PC-9 (cell line): ENCODE measurements at regions not wholly inside any gene's neighbourhood (a gene's known extent, or its start where the extent isn't known, plus 50 kb on each side); places are given as distances from the start of the nearest gene placed in this dataset.

ENCODE experiments used
- BruUV-seq: library from RNA; stranded (reverse); fragments of 400-500 nt; replicated peaks from 2 replicates; lab custom pipeline; 2021; lab: Mats Ljungman, UMichigan
- CTCF ChIA-PET: fragments of 300-600 bp; sonication (Branson Sonifier 250); formaldehyde crosslinking; loops from one replicate; lab custom pipeline; 2022; ENCODE audit warnings: antibody characterized with exemption; lab: Charles Lee
- POLR2A ChIA-PET: fragments of 300-600 bp; sonication (Branson Sonifier 250); formaldehyde crosslinking; loops from one replicate; lab custom pipeline; 2022; ENCODE audit warnings: antibody characterized with exemption; ENCODE audit not compliant: unreplicated experiment; lab: Charles Lee
- DNase-seq, 2 experiments: peaks; one replicate each; pipeline versions ENCODE4 v3.0.0 to v3.0.0-alpha.2; 2015 to 2022; ENCODE audit warnings: mixed read lengths in 1 of 2
- H2AFZ ChIP-seq: fragments of 200-600 bp; sonication (generic); 2 replicates; pipeline ENCODE4 v1.8.1; 2017; ENCODE audit warnings: antibody characterized with exemption
- H3F3A ChIP-seq: fragments of 200-600 bp; sonication (generic); 2 replicates; pipeline ENCODE4 v1.8.1; 2017; ENCODE audit warnings: antibody characterized with exemption, mild to moderate bottlenecking, low read depth; ENCODE audit not compliant: insufficient read depth
- H3K27ac ChIP-seq: fragments of 200-600 bp; sonication (generic); 2 replicates; pipeline ENCODE4 v1.6.1; 2016; ENCODE audit warnings: mixed run types
- H3K27me3 ChIP-seq: fragments of 200-600 bp; sonication (generic); 2 replicates; pipeline ENCODE4 v1.6.1; 2016; ENCODE audit warnings: low read depth, mixed run types; ENCODE audit not compliant: insufficient read depth
- H3K36me3 ChIP-seq: fragments of 200-600 bp; sonication (generic); 2 replicates; pipeline ENCODE4 v1.6.1; 2016; ENCODE audit warnings: low read depth, mixed run types
- H3K4me1 ChIP-seq: fragments of 200-600 bp; sonication (generic); replicated peaks from 2 replicates; pipeline ENCODE4 v1.6.1; 2016; ENCODE audit warnings: mixed run types; ENCODE audit not compliant: insufficient read depth
- H3K4me2 ChIP-seq: fragments of 200-600 bp; sonication (generic); 2 replicates; pipeline ENCODE4 v1.6.1; 2017; ENCODE audit warnings: mixed run types
- H3K4me3 ChIP-seq: fragments of 200-600 bp; sonication (generic); 2 replicates; pipeline ENCODE4 v1.6.1; 2016; ENCODE audit warnings: mixed run types
- H3K79me2 ChIP-seq: fragments of 200-600 bp; sonication (generic); 2 replicates; pipeline ENCODE4 v1.6.1; 2017; ENCODE audit warnings: low read depth, mixed run types
- H3K9me2 ChIP-seq: fragments of 200-600 bp; sonication (generic); 2 replicates; pipeline ENCODE4 v1.8.1; 2017; ENCODE audit warnings: mild to moderate bottlenecking; ENCODE audit not compliant: insufficient read depth
- H3K9me3 ChIP-seq: fragments of 200-600 bp; sonication (generic); 2 replicates; pipeline ENCODE4 v1.8.1; 2016; ENCODE audit warnings: low read depth; ENCODE audit not compliant: insufficient read depth
- H4K20me1 ChIP-seq: fragments of 200-600 bp; sonication (generic); 2 replicates; pipeline ENCODE4 v1.8.1; 2017; ENCODE audit not compliant: insufficient read depth
- CTCF ChIP-seq: fragments of 200-600 bp; sonication (generic); conservative IDR thresholded peaks from 2 replicates; pipeline ENCODE4 v1.6.1; 2017; ENCODE audit warnings: mixed run types, antibody characterized with exemption, mild to moderate bottlenecking, moderate library complexity
- EZH2 ChIP-seq: fragments of 200-600 bp; sonication (generic); IDR thresholded peaks from 2 replicates; pipeline ENCODE4 v1.8.0; 2017; ENCODE audit warnings: antibody characterized with exemption, low read depth
- intact Hi-C: fragments of 100-400 bp; cut with micrococcal nuclease; formaldehyde crosslinking; loops from one replicate; pipeline ENCODE4 v1.10.0; 2022; ENCODE audit not compliant: unreplicated experiment

GRCh38 chr2:185954389-185954788 is 215.8 kb downstream of the FSIP2 start:
- Histone ChIP-seq H3K27ac (no peak overlapping the region), H3K4me3 (no peak overlapping the region), H3K79me2 (no peaks in the 10 kb centered on the region), H3K27me3 (no peaks in the 10 kb centered on the region), H3F3A (no peaks in the 10 kb centered on the region), H3K9me3 (no peaks in the 10 kb centered on the region), H3K4me2 (no peak overlapping the region), H3K4me1 (no peaks in the 10 kb centered on the region), H3K36me3 (no peaks in the 10 kb centered on the region), H3K9me2 (no peaks in the 10 kb centered on the region), H4K20me1 (no peaks in the 10 kb centered on the region), H2AFZ (no peak overlapping the region)
- intact Hi-C loops = no loop called here
- no peak for TF ChIP-seq CTCF
- no peak for TF ChIP-seq EZH2
- POLR2A ChIA-PET = no interaction called here
- BruUV-seq = no TSS peak
- DNase-seq = no peak
- CTCF ChIA-PET = no interaction called here

DNA sequence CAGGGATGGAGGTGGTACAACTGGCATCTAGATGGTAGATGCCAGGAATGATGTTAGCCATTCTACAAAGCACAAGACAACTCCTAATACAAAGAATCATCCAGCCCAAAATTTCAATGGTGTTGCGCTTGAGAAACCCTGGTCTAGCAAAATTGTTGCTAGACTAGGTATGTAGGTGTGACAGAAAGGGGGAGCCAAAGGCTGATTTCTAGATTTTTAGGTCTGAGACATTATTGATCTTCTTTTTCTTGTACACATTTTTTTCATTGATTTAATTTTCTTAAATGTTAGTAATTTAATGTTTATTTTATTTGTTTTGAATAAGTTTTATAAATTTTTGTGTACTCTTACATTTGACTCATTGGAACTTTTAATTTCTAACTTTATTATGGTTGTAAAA is 216.4 kb downstream of the FSIP2 start:
- H3K4me1 ChIP-seq = no peaks in the 10 kb centered on the region
- no peaks in the 10 kb centered on the region for H3K79me2 ChIP-seq
- DNase-seq = no peak
- no peak overlapping the region for H3K4me2 ChIP-seq
- no peaks in the 10 kb centered on the region for H4K20me1 ChIP-seq
- intact Hi-C loops = no loop called here
- no peak overlapping the region for H3K4me3 ChIP-seq
- no peaks in the 10 kb centered on the region for H3K27me3 ChIP-seq
- no peaks in the 10 kb centered on the region for H3F3A ChIP-seq
- ChIA-PET POLR2A (no interaction called here), CTCF (no interaction called here)
- no peaks in the 10 kb centered on the region for H3K9me2 ChIP-seq
- H3K9me3 ChIP-seq = no peaks in the 10 kb centered on the region
- H3K36me3 ChIP-seq = no peaks in the 10 kb centered on the region
- no TSS peak for BruUV-seq
- H3K27ac ChIP-seq = no peak overlapping the region
- H2AFZ ChIP-seq = no peak overlapping the region
- TF ChIP-seq CTCF (no peak), EZH2 (no peak)

DNA sequence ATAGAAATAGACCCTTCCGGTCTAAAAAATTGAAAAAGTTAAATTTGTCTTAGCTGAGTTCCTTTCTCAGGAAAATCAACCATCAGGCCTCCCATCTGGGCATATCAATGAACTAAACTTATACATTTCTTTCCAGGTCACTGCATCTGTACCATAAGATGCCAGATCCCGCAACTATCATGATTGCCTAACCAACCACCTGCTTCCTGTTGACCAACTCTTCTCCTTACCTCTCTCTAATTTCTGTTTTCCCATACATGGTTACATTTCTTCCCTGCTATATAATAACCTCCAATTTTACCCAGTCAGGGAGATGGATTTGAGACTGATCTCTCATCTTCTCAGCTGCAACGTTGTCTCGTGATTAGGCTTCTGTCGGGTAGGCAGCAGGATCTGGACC is 228.7 kb downstream of the FSIP2 start:
- Histone ChIP-seq H2AFZ (no peak overlapping the region), H3K9me2 (no peaks in the 10 kb centered on the region), H3K27me3 (no peaks in the 10 kb centered on the region), H3K4me3 (no peak overlapping the region), H4K20me1 (no peaks in the 10 kb centered on the region), H3K9me3 (0 out of 2 replicates have a peak, but pooled peaks cover 1% of the 10 kb centered on the region), H3K4me2 (no peak overlapping the region), H3F3A (no peaks in the 10 kb centered on the region), H3K4me1 (no peaks in the 10 kb centered on the region; the same call in 1 of the 2 replicates), H3K27ac (no peak overlapping the region), H3K36me3 (no peaks in the 10 kb centered on the region), H3K79me2 (no peaks in the 10 kb centered on the region)
- no TSS peak for BruUV-seq
- TF ChIP-seq CTCF (no peak), EZH2 (no peak)
- POLR2A ChIA-PET = no interaction called here
- DNase-seq = no peak
- intact Hi-C loops = no loop called here
- CTCF ChIA-PET = no interaction called here
